GM10266 (cell line): ENCODE measurements at regions not wholly inside any gene's neighbourhood (a gene's known extent, or its start where the extent isn't known, plus 50 kb on each side); places are given as distances from the start of the nearest gene placed in this dataset.

Source experiments
- DNase-seq: peaks from one replicate; pipeline ENCODE4 v3.0.0; 2012; ENCODE audit errors: extremely low spot score
- TF ChIP-seq, protein P1 (sequence below): IDR thresholded peaks from 2 replicates; pipeline ENCODE4 v1.5.1; 2012; ENCODE audit warnings: mild to moderate bottlenecking, low read depth; ENCODE audit not compliant: control insufficient read depth, insufficient read depth; ENCODE audit errors: missing control alignments

DNA sequence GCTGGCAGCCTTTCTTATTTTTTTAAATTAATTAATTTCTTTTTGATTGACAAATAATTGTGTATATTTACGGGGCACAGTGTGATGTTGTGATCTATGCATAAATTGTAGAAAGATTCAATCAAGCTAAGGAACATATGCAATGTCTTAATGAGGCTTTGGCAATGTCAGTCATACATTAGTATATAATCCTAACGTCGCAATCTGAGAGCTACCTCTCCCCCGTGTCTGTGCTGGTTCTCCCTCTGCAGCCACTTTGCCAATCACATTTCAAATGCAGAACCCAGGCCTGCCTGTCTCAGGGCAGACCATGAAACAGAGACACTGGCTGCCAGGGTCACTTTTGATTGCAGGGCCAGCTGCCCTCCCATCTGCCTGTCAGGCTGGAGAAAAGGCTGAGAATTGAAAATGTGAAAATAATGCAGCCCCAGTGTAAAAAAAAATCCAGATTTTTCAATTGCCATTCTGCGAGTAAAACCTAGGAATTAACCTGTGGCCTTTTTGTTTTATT lies 56.3 kb downstream of the SLC24A2 start:
- DNase-seq: no peak
- TF ChIP-seq, protein P1, sequence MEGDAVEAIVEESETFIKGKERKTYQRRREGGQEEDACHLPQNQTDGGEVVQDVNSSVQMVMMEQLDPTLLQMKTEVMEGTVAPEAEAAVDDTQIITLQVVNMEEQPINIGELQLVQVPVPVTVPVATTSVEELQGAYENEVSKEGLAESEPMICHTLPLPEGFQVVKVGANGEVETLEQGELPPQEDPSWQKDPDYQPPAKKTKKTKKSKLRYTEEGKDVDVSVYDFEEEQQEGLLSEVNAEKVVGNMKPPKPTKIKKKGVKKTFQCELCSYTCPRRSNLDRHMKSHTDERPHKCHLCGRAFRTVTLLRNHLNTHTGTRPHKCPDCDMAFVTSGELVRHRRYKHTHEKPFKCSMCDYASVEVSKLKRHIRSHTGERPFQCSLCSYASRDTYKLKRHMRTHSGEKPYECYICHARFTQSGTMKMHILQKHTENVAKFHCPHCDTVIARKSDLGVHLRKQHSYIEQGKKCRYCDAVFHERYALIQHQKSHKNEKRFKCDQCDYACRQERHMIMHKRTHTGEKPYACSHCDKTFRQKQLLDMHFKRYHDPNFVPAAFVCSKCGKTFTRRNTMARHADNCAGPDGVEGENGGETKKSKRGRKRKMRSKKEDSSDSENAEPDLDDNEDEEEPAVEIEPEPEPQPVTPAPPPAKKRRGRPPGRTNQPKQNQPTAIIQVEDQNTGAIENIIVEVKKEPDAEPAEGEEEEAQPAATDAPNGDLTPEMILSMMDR: no peak

DNA sequence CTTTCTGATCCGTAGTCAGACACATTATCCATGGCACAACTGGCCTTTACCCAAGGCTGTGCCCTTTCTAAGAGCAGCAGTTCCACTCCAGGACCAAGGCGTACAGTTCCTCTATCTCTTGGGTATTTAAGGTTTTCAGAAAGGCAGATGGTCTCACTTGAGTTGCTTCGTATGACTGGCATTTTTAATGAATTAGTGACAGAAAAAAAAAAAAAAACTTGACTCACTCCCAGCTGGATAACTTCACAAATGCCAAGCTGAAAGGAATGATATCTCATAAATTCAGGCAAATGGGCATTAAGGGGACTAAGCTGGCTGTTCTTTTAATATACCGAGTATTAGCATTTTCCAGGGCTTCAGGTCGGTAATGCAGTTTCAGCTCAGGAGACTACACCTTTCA lies 60.7 kb downstream of the SLC24A2 start:
- TF ChIP-seq, protein P1: no peak
- DNase-seq: no peak

DNA sequence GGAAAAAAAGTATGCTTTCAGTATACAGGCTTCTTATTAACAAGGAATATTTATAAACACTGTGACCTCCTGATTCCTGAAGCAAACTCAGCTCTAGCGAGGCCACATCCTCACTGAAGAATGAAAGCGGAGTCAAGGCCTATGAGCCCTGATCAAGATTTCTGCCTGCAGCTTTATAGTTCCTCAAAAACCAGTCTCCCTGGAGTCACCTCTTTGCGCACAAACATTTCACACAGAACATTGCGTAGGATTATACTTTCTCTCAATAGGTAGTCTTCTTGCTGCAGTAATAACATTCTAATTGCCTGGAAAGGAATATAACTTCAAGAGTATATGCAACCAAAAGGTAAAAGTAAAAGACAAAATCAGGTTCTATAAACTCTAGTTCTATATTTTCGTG lies 62.9 kb downstream of the SLC24A2 start:
- DNase-seq: no peak
- TF ChIP-seq, protein P1: no peak

DNA sequence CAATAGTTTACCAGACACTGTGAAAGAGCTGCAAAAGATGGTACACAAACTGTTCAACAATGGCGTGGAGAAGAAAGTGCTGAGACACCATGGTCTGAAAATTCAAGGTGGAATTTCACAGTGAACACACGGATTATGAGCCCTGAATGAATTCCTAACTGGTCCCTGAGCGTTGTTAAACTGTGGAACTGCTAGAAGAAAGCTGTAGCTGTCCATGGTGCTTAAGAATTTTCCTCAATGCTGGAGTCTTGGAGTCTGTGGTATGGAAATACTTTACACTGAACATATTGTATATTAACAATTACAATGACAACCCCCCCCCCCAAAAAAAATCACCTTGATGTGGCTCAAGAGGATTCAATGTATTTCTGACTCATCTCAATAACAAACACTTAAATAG lies 68.5 kb downstream of the SLC24A2 start:
- TF ChIP-seq, protein P1: no peak
- no peak for DNase-seq

DNA sequence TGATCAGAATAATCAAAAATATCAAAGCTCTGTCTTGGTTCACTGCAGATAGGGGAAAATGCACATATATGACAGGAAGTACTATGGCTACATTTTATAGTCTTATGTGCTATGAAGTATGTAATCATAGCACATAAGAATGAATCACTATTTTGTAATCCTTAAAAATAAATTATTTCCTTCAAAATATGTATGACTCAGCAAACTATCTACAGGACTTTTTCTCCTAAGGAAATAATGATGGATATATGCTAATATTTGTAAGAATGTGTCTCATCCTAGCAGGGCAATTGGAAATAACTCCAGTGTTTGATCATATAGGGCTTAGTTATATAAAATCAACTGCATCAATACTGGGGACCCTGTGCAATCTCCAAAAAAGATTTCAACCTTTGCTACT lies 85.1 kb downstream of the SLC24A2 start:
- TF ChIP-seq, protein P1: no peak

DNA sequence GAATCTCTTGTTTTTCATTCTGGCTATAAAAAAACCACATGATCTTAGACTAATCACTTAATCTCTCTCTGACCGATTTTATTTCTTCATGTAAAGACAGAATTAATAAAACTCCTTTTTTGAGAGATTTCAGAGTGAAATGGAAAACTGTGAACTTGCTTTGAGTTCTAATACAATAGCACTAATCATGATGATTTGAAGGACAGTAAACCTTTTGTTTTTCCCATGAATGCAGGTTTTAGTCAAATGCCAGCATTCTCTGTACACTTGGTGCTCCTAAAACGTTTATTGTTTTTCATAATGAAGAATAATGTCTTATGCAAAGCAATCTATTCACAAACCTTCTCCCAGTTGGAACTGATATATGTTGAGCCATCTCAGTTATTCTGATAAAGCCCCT lies 86.8 kb downstream of the SLC24A2 start:
- TF ChIP-seq, protein P1: no peak
- DNase-seq: no peak

More for the DNA sequence above, 85.1 kb downstream of the SLC24A2 start:
- DNase-seq: no peak

DNA sequence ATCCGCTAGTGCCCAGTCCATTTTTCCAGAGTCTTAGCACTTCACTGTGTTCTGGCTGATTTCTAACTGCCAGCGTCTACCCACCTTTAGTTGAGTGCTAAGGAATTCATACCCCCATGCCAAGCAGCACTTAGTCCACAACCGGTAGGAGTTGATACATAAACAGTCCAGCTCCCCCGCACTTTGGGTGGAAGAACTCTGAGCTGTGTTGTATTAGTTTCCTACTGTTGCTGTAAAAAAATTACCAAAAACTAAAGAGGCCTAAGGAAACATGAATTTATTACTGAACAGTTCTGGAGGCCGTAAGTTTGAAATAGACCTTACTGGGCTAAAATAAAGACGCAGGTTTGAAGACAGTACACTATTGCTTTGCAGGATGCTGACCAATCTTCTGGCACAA lies 87.6 kb downstream of the SLC24A2 start:
- TF ChIP-seq, protein P1: no peak
- no peak for DNase-seq

DNA sequence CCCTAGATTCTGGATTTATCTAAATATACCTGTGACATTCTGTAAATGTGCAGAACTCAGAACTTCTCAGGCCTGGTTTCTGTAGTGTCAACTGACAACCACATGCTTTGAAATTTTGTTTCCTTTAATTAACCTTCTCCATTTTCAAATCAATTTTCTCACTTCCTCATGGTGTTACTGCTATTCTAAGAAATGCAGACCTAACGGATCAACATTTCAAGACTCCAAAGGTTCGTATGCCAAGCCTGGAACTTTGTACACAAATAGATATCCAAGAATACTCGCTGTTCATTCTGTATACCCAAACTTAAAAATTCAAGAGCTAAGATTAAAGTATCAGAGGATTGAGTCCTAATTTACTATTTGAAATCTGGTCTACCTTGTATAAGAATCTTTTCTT lies 88.1 kb downstream of the SLC24A2 start:
- TF ChIP-seq, protein P1: no peak
- DNase-seq: no peak
